Prostate gland (tissue), 2 donors: ENCODE measurements at regions not wholly inside any gene's neighbourhood (a gene's known extent, or its start where the extent isn't known, plus 50 kb on each side); places are given as distances from the start of the nearest gene placed in this dataset.

ENCODE experiments used
- CTCF ChIP-seq, 4 experiments: fragments of 200-600 bp in 2 of 4; fragments of 450-650 bp in 2 of 4; sonication (generic) in 2 of 4; IDR thresholded peaks; 1 replicate in 3 of 4; 2 replicates in 1 of 4; pipeline ENCODE4 v1.5.1; 2016 to 2019; ENCODE audit warnings: antibody characterized with exemption in 4 of 4, mild to moderate bottlenecking in 2 of 4, moderate library complexity in 2 of 4
- POLR2A ChIP-seq: fragments of 450-650 bp; IDR thresholded peaks from one replicate; pipeline ENCODE4 v1.6.1; 2016; ENCODE audit warnings: antibody characterized with exemption, mild to moderate bottlenecking
- POLR2AphosphoS5 ChIP-seq: sonication (generic); formaldehyde crosslinking; IDR thresholded peaks from one replicate; pipeline ENCODE4 v1.6.1; 2017; ENCODE audit warnings: antibody characterized with exemption

GRCh38 chr9:86867804-86868313, 79.4 kb downstream of the GAS1 start:
- TF ChIP-seq CTCF (IDR thresholded peaks at IDR 0.05) (no peak), POLR2A (no peak), POLR2AphosphoS5 (no peak)
